OCI-LY3 (cell line): ENCODE measurements at regions not wholly inside any gene's neighbourhood (a gene's known extent, or its start where the extent isn't known, plus 50 kb on each side); places are given as distances from the start of the nearest gene placed in this dataset.

Experiments used
- EZH2phosphoT487 ChIP-seq: fragments of 200-600 bp; shearing (Covaris generic); IDR thresholded peaks from 2 replicates; pipeline ENCODE4 v1.6.1; 2018; ENCODE audit warnings: antibody characterized with exemption, mixed run types, low read depth
- TF ChIP-seq, protein P1 (sequence below): fragments of 200-600, 300-600 bp; sonication (generic); IDR thresholded peaks from 2 replicates; pipeline ENCODE4 v1.5.1; 2014; ENCODE audit warnings: antibody characterized with exemption, low read length, low read depth

DNA sequence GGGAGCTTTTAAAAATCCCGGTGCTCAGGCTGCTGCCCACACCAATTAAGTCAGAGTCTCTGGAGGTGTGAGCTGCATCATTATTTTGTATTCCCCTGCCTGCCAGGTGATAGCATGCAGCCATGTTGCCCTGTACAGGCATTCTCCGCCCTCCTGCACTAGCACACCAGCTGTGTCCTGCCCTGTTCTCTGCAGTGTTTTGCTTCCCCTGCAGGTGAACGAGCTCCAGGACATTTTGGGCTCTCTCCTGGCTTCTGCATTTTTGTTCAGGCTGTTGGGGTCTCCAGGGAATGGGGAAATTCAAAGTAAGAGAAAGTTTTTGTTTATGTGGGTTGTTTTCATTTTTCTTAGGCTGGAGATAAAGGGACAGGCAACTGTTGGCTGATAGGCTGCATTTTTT is 271.0 kb upstream of the COBL start:
- TF ChIP-seq, protein P1, sequence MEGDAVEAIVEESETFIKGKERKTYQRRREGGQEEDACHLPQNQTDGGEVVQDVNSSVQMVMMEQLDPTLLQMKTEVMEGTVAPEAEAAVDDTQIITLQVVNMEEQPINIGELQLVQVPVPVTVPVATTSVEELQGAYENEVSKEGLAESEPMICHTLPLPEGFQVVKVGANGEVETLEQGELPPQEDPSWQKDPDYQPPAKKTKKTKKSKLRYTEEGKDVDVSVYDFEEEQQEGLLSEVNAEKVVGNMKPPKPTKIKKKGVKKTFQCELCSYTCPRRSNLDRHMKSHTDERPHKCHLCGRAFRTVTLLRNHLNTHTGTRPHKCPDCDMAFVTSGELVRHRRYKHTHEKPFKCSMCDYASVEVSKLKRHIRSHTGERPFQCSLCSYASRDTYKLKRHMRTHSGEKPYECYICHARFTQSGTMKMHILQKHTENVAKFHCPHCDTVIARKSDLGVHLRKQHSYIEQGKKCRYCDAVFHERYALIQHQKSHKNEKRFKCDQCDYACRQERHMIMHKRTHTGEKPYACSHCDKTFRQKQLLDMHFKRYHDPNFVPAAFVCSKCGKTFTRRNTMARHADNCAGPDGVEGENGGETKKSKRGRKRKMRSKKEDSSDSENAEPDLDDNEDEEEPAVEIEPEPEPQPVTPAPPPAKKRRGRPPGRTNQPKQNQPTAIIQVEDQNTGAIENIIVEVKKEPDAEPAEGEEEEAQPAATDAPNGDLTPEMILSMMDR: no peak
- no peak for TF ChIP-seq EZH2phosphoT487
